ENCODE measurements at regions not wholly inside any gene's neighbourhood (a gene's known extent, or its start where the extent isn't known, plus 50 kb on each side); places are given as distances from the start of the nearest gene placed in this dataset.

- no peak overlapping the region for H3K4me3 ChIP-seq (ENCODE audit: low read depth, low read length)
These were observed 322.1 kb downstream of the EN1 start for GRCh38 chr2:118525346-118525745.

GRCh38 chr2:118524911-118525310 lies 322.5 kb downstream of the EN1 start:
- no peak overlapping the region for H3K4me3 ChIP-seq (ENCODE audit: low read depth, low read length)

- H3K4me3 ChIP-seq (ENCODE audit: low read depth, low read length): no peak overlapping the region
These were observed 323.7 kb downstream of the EN1 start for GRCh38 chr2:118523761-118524160.

DNA sequence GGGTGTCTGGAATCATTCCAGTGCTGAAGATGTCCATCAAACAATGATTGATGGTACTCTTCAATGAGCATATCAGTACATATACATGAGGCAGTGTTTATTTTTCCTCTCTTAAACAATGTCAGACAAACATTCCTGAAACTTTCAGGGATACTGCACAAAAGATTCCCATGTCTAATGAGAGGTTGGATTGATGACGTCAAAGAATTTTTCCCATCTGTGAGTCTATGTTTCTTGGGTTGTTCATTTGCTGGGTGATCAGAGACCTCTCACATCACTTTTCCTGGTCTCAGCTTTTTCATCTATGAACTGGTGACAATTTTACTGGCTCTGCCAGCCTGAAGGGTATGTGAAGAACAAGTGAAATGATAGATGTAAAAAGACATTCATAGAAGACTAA lies 325.5 kb downstream of the EN1 start:
- no peak overlapping the region for H3K4me3 ChIP-seq (ENCODE audit: low read depth, low read length)

- no peak overlapping the region for H3K4me3 ChIP-seq (ENCODE audit: low read depth, low read length)
These were observed 326.2 kb downstream of the EN1 start for GRCh38 chr2:118521272-118521671.

DNA sequence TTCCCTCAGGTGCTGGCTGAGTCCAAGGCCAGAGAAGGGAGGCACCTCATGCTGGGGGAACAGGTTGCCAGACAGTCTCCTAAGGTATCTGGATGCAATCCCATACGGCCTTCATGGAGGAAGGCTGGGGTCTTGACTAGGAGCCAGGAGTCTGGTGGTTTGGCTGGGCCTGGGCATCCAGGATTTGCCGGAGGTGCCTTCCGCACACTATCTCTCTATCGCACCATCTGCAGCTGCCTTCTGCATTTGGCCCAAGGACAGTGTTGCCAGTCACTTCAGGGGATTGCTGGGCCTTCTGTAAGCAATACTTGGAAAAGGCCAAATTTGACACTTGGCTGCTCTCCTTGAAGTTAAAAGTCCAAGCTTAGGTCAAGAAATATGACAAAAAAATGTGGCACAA lies 327.2 kb downstream of the EN1 start:
- no peak overlapping the region for H3K4me3 ChIP-seq (ENCODE audit: low read depth, low read length)

DNA sequence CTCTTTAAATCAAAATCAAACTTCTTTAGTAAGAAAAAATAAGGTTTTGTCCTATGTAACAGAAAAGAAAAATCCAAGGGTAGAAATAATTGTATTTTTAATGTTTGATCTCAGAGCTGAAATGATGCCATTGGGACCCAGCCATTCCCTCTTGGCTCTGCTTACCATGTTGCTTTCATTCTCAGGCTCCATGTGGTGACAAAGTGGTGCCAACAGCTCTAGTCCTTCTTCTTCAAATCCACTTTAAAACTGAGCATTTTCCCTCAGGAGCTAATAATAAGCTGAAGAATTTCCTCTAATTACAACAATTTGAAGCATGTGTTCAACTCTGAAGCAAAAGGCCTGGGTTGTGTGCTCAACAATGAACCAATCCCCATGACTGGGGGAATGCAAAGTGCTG lies 327.9 kb downstream of the EN1 start:
- no peak overlapping the region for H3K4me3 ChIP-seq (ENCODE audit: low read depth, low read length)

DNA sequence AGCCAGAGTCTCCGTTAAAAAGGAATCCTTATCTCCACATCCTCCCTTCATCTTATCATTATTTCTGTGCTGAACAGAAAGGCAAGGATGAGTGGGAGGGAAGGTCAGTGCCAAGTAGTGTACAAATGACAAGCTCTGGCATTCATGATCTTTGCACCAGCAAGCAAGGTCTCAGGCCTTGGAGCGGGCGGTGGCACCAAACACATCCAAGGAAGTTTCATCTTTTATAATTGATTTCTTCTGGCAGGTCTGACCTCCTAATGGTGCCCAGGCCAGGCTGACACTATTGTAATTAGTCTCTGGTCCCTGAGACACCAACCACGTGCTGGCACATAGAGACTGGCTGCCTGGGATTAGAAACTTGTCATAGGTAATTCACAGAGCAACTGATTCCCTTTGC lies 336.6 kb downstream of the EN1 start:
- H3K4me3 ChIP-seq (ENCODE audit: low read depth, low read length): no peak overlapping the region

DNA sequence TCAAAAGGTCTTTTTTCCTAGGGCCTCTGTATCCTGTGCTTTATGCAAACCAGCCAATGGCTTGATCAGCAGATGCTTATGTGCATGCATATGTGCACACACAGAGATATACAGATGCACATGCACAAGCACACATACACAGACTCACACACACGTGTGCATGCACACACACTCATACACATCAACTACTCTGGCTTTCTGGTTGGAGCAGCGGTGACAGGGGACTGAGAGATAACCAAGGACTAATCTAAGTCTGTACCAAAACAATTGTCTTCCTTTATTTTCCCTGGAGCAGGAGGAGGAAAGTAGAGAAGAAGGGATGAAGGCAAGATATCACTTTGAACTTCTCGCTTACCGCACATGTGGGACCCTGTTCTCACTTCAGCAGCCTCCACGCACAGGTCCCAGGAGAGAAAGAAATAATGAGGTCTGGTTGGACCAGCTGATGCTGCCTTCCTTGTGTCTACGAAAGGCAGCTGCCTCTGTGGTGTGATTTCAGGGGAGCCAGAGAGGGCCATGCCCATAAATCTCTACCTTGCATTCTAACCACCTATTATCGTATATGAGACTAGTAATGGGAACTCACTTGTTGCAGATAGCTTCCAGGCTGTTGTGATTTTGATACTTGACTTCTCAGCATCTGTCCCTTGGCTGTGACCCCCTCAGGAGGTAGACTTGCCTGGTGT lies 338.0 kb downstream of the EN1 start:
- no peak overlapping the region for H3K4me3 ChIP-seq (ENCODE audit: low read depth, low read length)

GRCh38 chr2:118508282-118508681 lies 339.2 kb downstream of the EN1 start:
- no peak overlapping the region for H3K4me3 ChIP-seq (ENCODE audit: low read depth, low read length)

DNA sequence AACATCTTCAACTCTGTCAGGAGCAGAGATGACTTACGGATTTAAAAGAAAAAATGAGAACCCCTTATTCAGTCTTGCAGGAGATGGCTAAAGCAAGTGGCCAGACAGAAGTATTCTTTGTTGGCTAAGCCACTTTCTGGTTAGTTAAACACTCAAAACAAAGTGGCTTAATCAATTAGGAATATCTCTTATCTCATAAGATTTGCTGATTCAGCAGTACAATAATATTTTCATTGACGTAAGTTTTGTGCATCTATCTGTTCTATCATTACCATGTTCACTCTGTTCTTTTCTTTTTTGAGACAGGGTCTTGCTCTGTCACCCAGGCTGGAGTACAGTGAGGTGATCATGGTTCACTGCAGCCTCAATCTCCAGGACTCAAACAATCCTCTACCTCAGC lies 342.0 kb downstream of the EN1 start:
- H3K4me3 ChIP-seq (ENCODE audit: low read depth, low read length): no peak overlapping the region

GRCh38 chr2:118502106-118502505 lies 345.3 kb downstream of the EN1 start:
- no peak overlapping the region for H3K4me3 ChIP-seq (ENCODE audit: low read depth, low read length)

GRCh38 chr2:118498943-118499342 lies 348.5 kb downstream of the EN1 start:
- no peak overlapping the region for H3K4me3 ChIP-seq (ENCODE audit: low read depth, low read length)

DNA sequence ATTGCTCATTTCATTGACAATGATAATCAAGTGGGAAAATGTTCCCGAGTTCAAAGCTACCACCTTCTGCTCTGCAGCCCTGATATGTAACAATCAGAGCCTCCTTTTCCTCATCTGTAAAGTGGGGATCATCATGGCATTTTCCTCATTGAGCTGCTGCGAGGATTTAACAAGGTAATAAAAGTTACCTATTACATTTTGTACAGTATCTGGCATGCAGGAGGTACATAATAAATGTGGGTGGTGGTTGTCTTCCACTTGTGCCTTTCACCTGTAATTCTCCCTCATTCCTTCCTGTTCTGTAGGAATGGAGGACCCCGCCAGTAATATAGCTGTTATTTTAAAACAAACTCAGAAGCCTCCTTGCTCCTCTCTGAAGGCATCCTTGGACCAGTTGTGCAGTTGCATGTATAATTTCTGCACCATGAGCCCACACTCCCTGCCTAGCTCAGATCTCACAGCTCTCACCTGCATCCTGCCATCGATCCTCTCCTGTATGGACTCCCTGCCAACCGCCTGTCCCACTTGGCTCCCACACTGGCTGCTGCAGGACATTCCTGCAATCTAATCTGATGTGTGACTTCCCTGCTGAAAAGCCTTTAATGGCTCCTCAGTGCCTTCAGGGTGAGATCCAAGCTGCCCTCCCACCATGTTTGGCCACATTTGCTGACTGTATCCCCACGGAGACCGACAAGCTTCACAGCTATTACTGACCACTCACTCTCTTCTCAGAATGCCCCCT lies 350.4 kb downstream of the EN1 start:
- no peak overlapping the region for H3K4me3 ChIP-seq (ENCODE audit: low read depth, low read length)

DNA sequence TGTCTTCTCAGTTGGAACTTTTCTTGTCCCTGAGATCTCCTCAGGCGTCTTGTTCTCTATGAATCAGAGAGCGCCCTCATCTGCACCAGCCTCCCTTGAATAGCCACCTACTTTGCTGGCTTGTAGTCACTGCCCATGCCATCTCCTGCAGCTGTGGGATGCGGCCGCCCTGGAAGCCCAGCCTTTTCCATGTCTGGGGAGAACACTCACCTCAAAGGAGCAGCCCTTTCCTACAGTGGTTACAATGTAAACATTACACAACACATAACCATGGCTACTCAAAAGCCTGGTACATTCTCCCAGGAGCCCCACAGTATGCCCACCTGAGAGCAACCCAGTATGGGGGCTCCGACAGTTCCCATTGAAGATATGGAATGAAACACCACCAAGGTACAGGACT lies 351.0 kb downstream of the EN1 start:
- H3K4me3 ChIP-seq (ENCODE audit: low read depth, low read length): no peak overlapping the region

DNA sequence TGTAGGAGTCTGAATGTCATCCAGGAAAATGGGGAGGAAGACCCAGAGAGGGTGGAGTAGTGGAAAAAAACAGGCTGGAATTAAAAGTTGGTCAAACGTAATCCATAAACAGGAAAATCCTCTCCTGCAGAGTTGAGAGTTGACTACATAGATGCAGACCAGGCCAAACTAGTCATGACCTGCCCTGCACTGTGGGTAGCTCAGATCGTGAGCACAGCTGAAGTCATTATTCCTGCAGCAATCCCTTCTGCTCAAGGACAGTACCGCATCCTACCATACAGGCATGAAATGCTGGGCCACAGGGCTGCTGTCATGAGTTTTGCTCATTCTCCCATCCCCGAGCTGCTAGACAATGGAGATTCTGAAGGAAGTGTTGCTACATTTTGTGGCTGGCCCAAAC lies 352.2 kb downstream of the EN1 start:
- H3K4me3 ChIP-seq (ENCODE audit: low read depth, low read length): no peak overlapping the region

GRCh38 chr2:118493213-118493612 lies 354.2 kb downstream of the EN1 start:
- H3K4me3 ChIP-seq (ENCODE audit: low read depth, low read length): no peak overlapping the region

GRCh38 chr2:118492335-118492734 lies 355.1 kb downstream of the EN1 start:
- H3K4me3 ChIP-seq (ENCODE audit: low read depth, low read length): no peak overlapping the region

GRCh38 chr2:118490330-118490729 lies 357.1 kb downstream of the EN1 start:
- no peak overlapping the region for H3K4me3 ChIP-seq (ENCODE audit: low read depth, low read length)

- no peak overlapping the region for H3K4me3 ChIP-seq (ENCODE audit: low read depth, low read length)
These were observed 357.6 kb downstream of the EN1 start for GRCh38 chr2:118489712-118490299.

DNA sequence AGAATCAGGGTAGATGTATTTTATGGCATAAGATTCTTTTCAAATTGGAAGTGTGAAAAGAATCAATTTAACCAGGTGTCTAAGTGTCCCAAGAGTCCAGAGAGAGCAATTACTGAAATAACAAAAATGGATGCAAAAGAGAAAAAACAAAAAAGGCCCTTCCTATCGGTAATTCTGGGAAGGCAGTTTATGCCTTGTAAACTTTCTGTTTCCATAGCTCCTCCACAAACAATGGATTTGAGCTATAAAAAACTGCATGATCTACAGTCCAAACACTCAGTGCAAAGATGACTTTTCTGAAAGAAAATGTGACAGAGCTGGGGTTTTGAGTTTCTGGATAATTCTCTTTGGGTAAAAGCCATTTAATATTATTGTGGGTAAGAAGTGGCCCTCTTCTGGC lies 366.1 kb downstream of the EN1 start:
- no peak overlapping the region for H3K4me3 ChIP-seq (ENCODE audit: low read depth, low read length)

- H3K4me3 ChIP-seq (ENCODE audit: low read depth, low read length): no peak overlapping the region
These were observed 368.4 kb downstream of the EN1 start for GRCh38 chr2:118479020-118479419.

Data from iPS-11a (cell line).